GM21723 (cell line): ENCODE measurements at regions not wholly inside any gene's neighbourhood (a gene's known extent, or its start where the extent isn't known, plus 50 kb on each side); places are given as distances from the start of the nearest gene placed in this dataset.
"Not testable (repeated sequence)": the region's sequence is repeated elsewhere in the genome, so short reads cannot be mapped to it uniquely, and the experiment has no call there.

Experiments
- ATAC-seq: cut with Tn5 transposase; IDR thresholded peaks from one replicate; pipeline ENCODE4 v1.9.1; 2021; ENCODE audit warnings: mild to moderate bottlenecking, moderate library complexity; ENCODE audit not compliant: unreplicated experiment

- not testable (repeated sequence) for ATAC-seq
Measured at GRCh38 chr15:83335542-83335941, 51.1 kb upstream of the BNC1 start.

DNA sequence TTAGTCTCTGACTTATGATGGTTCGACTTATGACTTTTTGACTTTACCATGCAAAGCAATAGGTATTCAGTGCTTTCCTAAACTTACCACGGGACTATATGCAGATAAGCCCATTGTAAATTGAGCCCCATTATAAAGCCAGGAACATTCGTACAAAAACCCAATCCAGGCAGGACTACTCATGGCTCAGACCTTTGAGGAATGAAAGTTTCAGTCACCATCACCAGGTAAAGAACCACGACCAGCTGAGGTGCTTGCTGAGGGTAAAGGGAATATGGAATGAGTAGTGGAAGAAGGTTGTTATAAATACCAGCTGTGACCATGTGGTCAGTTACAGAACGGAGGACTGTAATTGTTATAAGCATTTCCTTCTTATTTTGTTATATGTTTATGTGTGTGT lies 54.9 kb upstream of the BNC1 start:
- no peak for ATAC-seq

GRCh38 chr15:83340087-83340486 lies 55.6 kb upstream of the BNC1 start:
- ATAC-seq: no peak

GRCh38 chr15:83346342-83346741 lies 61.9 kb upstream of the BNC1 start:
- ATAC-seq: no peak

GRCh38 chr15:83352119-83352518 lies 67.7 kb upstream of the BNC1 start:
- ATAC-seq: no peak

DNA sequence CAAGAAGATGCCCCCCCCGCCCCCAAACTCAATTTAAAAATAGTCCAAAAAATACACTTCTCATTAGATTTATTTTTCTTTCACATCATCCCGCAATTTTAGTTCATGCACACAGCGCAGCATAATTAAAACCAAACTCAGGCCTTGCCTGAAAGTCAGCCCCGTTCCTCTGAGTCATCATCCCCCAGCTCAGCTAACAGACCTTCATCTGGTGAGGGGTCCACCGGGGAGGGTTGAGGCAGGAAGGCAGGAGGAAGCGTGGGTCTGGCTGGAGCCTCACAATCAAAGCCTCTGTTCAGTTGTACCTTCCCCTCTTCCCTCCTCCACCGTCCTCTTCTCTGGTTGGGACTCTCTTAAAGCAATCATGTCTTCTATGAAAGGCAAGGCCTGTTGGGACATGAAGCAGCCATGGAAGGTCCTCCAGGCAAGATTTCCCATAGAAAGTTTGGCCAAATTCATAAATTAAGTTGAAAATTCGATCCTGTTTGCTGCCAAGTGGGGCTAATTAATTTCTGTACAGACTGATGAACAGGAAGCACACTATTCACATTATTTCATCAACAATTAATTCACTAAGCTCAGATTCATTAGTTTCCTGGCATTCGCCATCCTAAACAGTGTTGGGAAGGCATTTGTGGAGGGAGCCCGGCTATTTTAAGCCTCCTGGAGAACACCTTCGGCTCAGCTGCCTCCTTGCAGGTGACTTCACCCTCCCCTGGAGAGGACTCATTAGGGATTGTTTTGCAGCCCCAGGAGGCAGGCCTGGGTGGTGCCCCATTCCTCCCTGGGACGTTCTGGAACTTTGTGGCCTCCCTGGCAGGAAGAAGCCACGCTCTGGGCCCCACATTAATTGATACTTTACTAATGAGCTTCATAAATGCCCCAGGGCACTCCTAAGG lies 72.3 kb upstream of the BNC1 start:
- no peak for ATAC-seq

GRCh38 chr15:83358972-83359564 lies 74.6 kb upstream of the BNC1 start:
- no peak for ATAC-seq

- no peak for ATAC-seq
Measured at GRCh38 chr15:83362706-83363105, 78.2 kb upstream of the BNC1 start.

GRCh38 chr15:83364501-83364900 lies 80.0 kb upstream of the BNC1 start:
- no peak for ATAC-seq

DNA sequence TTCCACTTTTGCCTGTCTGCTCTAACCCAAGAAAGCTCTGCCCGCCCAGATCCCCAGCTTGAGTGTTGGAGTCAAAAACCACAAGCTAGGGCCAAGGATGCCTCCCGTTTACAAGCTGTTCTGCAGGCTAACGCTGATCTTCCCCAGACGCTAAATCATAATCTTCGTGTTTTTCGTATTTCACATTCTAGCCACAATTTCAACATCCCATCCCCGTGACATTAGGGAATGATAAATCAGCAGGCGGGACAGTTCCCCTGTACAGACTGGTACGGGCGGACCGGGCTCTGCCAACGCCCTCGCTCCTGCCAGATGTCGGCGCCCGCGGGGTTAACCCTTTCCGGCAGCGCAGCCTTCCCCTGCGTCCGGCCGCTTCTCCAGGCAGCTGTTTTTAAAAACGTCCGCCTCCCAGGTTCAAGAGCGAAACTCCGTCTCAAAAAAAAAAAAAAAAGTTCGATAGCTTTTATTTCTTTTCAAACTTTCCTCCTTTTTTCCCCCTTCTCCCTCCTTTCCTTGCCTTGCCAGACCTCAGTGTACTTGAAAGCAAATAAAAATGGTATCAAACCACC lies 81.0 kb upstream of the BNC1 start:
- ATAC-seq: no peak

DNA sequence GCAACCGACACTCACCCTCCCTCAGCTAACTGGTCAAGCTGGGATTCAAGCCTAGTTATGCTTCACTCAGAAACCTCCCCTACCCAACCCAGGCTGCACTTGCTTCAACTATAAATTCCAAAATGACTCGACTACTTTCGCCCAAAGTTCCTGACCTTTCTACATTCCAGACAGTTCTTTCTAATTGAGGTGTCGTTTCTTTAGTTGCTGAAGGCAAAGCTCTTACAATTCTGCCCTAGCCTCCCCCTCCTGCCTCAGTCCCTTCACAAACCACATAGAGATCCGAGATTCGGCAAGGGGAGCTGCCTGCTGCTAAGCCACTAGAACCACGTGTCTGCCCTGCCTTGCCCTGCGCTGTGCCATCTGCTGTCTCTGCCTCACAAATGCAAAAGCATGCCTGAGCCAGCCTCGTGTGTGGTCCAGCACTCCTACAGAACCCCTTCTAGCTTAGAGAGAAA lies 74.7 kb upstream of the SH3GL3 start:
- ATAC-seq: no peak

DNA sequence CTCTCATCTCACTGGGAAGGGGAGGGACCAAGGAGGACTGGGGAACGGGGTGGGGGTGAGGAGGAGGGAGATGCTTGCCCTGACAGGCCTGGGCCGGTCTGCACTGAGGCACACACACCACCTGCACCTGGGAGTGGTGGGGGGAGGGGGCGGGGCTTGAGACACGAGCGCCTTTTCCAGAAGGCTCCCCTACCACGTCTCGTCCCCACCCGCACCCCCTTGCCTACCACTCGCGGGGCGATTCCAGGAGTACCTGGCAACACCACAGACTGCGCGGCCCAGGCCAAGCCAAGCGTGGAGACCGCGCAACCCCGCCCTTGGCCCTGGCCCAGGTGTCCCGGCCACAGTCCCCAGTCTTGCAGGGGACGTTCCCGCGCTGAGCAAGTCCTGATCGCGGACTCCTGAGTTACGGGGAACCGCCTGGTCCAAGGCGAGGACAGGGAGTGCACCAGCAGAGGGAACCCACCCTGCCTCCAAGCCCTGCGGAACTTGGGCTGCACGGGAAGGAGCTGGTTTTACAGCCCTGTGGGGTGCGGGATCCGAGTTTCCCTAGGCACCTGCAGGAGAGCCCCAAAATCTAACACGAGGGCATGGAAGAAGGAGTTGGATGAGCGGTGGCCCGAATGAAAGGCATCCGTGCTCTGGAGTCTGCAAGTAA lies 68.1 kb upstream of the SH3GL3 start:
- ATAC-seq: no peak

DNA sequence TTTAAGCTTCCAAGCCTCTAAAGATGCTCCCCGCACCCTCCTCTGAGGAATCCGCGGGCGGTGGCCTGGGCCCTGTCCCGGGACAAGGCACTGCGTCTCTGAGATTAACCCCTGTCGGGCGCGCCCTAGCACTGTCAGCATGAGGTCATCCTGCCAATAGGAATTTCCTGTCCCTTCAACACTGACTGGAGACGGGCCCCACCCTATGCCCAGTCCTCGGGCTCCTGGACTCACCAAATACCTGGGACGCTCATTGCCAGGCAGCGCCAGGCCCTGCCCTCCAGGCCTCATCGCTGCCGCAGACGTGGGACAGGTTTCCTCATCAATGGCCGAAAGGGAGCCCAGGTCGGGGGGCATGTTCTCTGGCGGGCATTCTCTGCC lies 67.6 kb upstream of the SH3GL3 start:
- no peak for ATAC-seq

GRCh38 chr15:83380059-83380458 lies 67.1 kb upstream of the SH3GL3 start:
- ATAC-seq: no peak

- ATAC-seq: peak; percentile 82
Measured at GRCh38 chr15:83380682-83381081, 66.5 kb upstream of the SH3GL3 start.

DNA sequence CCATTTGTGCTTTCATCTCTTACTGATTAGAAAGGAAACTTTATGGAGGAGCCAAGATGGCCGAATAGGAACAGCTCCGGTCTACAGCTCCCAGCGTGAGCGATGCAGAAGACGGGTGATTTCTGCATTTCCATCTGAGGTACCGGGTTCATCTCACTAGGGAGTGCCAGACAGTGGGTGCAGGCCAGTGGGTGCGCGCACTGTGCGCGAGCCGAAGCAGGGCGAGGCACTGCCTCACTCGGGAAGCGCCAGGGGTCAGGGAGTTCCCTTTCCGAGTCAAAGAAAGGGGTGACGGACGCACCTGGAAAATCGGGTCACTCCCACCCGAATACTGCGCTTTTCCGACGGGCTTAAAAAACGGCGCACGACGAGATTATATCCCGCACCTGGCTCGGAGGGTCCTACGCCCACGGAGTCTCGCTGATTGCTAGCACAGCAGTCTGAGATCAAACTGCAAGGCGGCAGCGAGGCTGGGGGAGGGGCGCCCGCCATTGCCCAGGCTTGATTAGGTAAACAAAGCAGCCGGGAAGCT lies 63.5 kb upstream of the SH3GL3 start:
- not testable (repeated sequence) for ATAC-seq

DNA sequence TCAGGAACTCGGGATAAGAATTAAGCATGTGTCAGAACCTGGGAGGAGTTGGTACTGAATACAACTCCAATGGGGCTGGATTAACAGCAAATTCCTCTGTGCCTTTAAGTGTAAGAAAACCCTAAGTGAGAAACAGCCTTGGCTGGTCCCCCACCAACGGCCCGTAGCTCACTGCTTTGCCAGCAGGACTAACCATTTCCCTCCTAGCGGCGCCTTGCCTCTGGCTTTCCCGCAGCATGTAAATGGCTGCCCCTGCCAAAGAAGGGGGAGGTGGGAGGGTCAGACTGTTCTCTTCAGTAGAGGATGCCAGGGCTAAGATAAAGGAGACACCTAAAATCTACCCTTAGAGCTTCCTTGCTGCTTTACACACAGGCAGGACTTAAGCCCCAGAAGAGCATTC lies 51.0 kb upstream of the SH3GL3 start:
- no peak for ATAC-seq
